HepG2 (cell line): ENCODE measurements at regions not wholly inside any gene's neighbourhood (a gene's known extent, or its start where the extent isn't known, plus 50 kb on each side); places are given as distances from the start of the nearest gene placed in this dataset.
"Not testable (repeated sequence)": the region's sequence is repeated elsewhere in the genome, so short reads cannot be mapped to it uniquely, and the experiment has no call there.

Source experiments
- ATAC-seq: fragments of 200-7000 bp; cut with Tn5 transposase; 3 replicates; pipeline ENCODE4 v1.9.1; 2020; ENCODE audit warnings: mild to moderate bottlenecking, moderate library complexity
- BruUV-seq: library from RNA; stranded (reverse); fragments of 400-500 nt; replicated peaks from 2 replicates; lab custom pipeline; 2021; lab: Mats Ljungman, UMichigan
- CTCF ChIA-PET: fragments of 300-600 bp; formaldehyde crosslinking; extraction: SDS; loops from one replicate; lab custom pipeline; 2021; ENCODE audit warnings: low total read pairs, inconsistent platforms, low intra/inter-chr PET ratio; lab: Yijun Ruan, JAX
- POLR2A ChIA-PET: fragments of 350-600 bp; sonication (Branson Sonifier 250); formaldehyde crosslinking; loops from one replicate; lab custom pipeline; 2020; ENCODE audit warnings: antibody characterized with exemption, inconsistent platforms; lab: Yijun Ruan, JAX
- DNase-seq: peaks from one replicate; pipeline ENCODE4 v3.0.0-alpha.2; 2015; ENCODE audit warnings: low spot score
- FAIRE-seq: peaks from 3 replicates; lab custom pipeline; 2011; peaks lifted over from hg19 to GRCh38; lab: Jason Lieb, UNC
- H2AFZ ChIP-seq: one replicate; pipeline ENCODE4 v1.6.1; 2011; ENCODE audit warnings: low read length, inconsistent platforms
- H3K27ac ChIP-seq: fragments of 300-600 bp; 3 replicates; pipeline ENCODE4 v1.8.0; 2011; ENCODE audit warnings: mixed run types, mild to moderate bottlenecking, mixed read lengths, low read length, inconsistent platforms; ENCODE audit not compliant: insufficient read depth; ENCODE audit errors: extremely low read length
- H3K27me3 ChIP-seq, 2 experiments: fragments of 200-600 bp in 1 of 2; 2 replicates in 1 of 2; 3 replicates in 1 of 2; pipeline versions ENCODE4 v1.6.0 to v1.8.0; 2011; ENCODE audit warnings: low read length in 2 of 2, mild to moderate bottlenecking in 2 of 2, moderate library complexity in 2 of 2, inconsistent platforms in 1 of 2; ENCODE audit not compliant: insufficient read depth in 2 of 2, control insufficient read depth in 1 of 2
- H3K36me3 ChIP-seq, 2 experiments: fragments of 200-600 bp in 1 of 2; replicated peaks in 1 of 2; 2 replicates in 1 of 2; 3 replicates in 1 of 2; pipeline versions ENCODE4 v1.5.1 to v1.8.0; 2011; ENCODE audit warnings: low read length in 2 of 2, inconsistent platforms in 1 of 2; ENCODE audit not compliant: insufficient read depth in 2 of 2, control insufficient read depth in 1 of 2
- H3K4me1 ChIP-seq: 2 replicates; pipeline ENCODE4 v1.5.1; 2012; ENCODE audit warnings: low read length, inconsistent platforms; ENCODE audit not compliant: insufficient read depth
- H3K4me2 ChIP-seq: 2 replicates; pipeline ENCODE4 v1.6.0; 2011; ENCODE audit warnings: low read depth, low read length, inconsistent platforms
- H3K4me3 ChIP-seq, 3 experiments: fragments of 200-600 bp in 1 of 3; sonication (generic), shearing (Covaris generic) in 1 of 3; replicated peaks in 1 of 3; 2 replicates each; pipeline ENCODE4 v1.5.1; 2011 to 2016; ENCODE audit warnings: low read length in 3 of 3, inconsistent platforms in 2 of 3, low read depth in 2 of 3, mild to moderate bottlenecking in 2 of 3, control low read depth in 1 of 3, mixed read lengths in 1 of 3; ENCODE audit not compliant: insufficient read depth in 1 of 3
- H3K79me2 ChIP-seq: one replicate; pipeline ENCODE4 v1.6.1; 2011; ENCODE audit warnings: low read length, inconsistent platforms; ENCODE audit not compliant: insufficient read depth
- H3K9ac ChIP-seq: 2 replicates; pipeline ENCODE4 v1.6.0; 2011; ENCODE audit warnings: mild to moderate bottlenecking, low read depth, low read length, inconsistent platforms; ENCODE audit not compliant: insufficient read depth
- H3K9me3 ChIP-seq: 2 replicates; pipeline ENCODE4 v1.5.1; 2012; ENCODE audit warnings: mild to moderate bottlenecking, low read length
- H4K20me1 ChIP-seq: 2 replicates; pipeline ENCODE4 v1.6.0; 2011; ENCODE audit warnings: inconsistent platforms, mild to moderate bottlenecking, low read length, moderate library complexity; ENCODE audit not compliant: insufficient read depth
- WGBS: methylation state at CpG from one replicate; pipeline ENCODE4 v1.1.6; 2017; ENCODE audit warnings: low lambda C conversion rate; 5-methylcytosine and 5-hydroxymethylcytosine counted together
- in situ Hi-C: cut with HindIII; loops from 2 replicates; pipeline ENCODE4 v1.10.0; 2017; ENCODE audit warnings: low pct_unique_long_range_greater_than_20kb; ENCODE audit not compliant: extremely low pct_ligation_motif_present
- intact Hi-C: fragments of 100-400 bp; cut with micrococcal nuclease; formaldehyde crosslinking; loops from one replicate; pipeline ENCODE4 v1.10.0; 2022; ENCODE audit not compliant: unreplicated experiment

DNA sequence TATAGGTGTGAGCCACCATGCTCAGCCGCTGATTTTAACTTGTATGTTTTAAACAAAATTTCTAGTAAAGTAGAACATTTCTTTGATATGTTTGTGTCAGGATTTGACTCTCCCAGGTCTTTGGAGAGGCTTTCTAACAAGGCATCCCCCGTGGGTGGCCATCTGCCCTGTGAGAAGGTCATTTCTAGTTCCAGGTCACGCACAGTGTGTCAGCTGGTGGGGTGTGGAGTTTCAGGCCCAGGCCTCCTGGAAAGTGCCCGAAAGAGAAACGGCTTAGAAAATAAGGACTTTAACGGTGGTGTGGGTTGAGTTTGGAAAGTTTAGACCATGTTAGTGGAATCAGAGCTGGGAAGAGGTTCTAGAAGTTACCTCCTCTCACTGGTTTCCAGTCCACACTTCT is 61.0 kb downstream of the SPDYE17 start:
- in situ Hi-C loops, result not testable (repeated sequence)

DNA sequence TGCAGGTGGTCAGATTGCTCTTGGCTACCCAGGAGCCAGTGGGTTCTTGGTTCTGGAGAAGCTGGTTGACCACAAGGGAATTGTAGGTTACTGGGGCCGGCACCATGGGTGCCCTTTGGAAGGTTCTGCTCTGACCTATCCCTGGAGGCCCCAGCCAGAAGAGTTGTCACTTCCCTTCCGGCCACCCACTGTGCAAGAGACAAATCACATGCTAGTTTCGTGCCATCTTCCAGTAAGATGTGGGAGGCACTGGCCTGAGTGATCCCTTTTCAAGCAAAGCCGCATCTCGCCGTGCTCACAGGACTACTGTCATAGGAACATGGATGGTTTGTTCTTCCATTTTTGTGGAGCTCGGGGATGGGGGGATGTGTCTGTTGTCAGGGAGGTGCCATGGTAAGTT is 62.3 kb downstream of the SPDYE17 start:
- 80% methylated on average over 1 of the region's 7 CpGs for WGBS
- CTCF ChIA-PET, H3K4me1 ChIP-seq, H3K9me3 ChIP-seq, H4K20me1 ChIP-seq, H3K4me2 ChIP-seq, H3K79me2 ChIP-seq, POLR2A ChIA-PET, DNase-seq, H3K27ac ChIP-seq, H3K4me3 ChIP-seq, intact Hi-C loops, BruUV-seq, H2AFZ ChIP-seq, FAIRE-seq, ATAC-seq, H3K27me3 ChIP-seq, in situ Hi-C loops, H3K36me3 ChIP-seq, H3K9ac ChIP-seq: not testable (repeated sequence)

More for the DNA sequence above, 61.0 kb downstream of the SPDYE17 start:
- ATAC-seq, CTCF ChIA-PET, DNase-seq, POLR2A ChIA-PET, BruUV-seq, H3K9me3 ChIP-seq, FAIRE-seq, H3K79me2 ChIP-seq, H3K4me1 ChIP-seq, H4K20me1 ChIP-seq, H3K4me3 ChIP-seq, H3K27me3 ChIP-seq, H3K4me2 ChIP-seq, intact Hi-C loops, H2AFZ ChIP-seq, H3K9ac ChIP-seq, H3K27ac ChIP-seq, H3K36me3 ChIP-seq: not testable (repeated sequence)
- WGBS, result 100% methylated on average over 1 of the region's 6 CpGs

GRCh38 chr7:76965731-76966548 is 66.2 kb downstream of the SPDYE17 start:
- H3K9ac ChIP-seq, CTCF ChIA-PET, H2AFZ ChIP-seq, H3K27me3 ChIP-seq, in situ Hi-C loops, DNase-seq, H3K27ac ChIP-seq, H3K4me1 ChIP-seq, POLR2A ChIA-PET, BruUV-seq, intact Hi-C loops, H3K9me3 ChIP-seq, H3K4me3 ChIP-seq, H3K36me3 ChIP-seq, H3K4me2 ChIP-seq, H3K79me2 ChIP-seq, H4K20me1 ChIP-seq: not testable (repeated sequence)
- ATAC-seq (peak; percentile 93), FAIRE-seq (peak; percentile 56)
- no CpG with 5 or more reads among the region's 17 CpGs for WGBS

GRCh38 chr7:76964050-76964449 is 68.1 kb downstream of the SPDYE17 start:
- H3K36me3 ChIP-seq, FAIRE-seq, H3K79me2 ChIP-seq, DNase-seq, H3K4me3 ChIP-seq, H4K20me1 ChIP-seq, H3K27ac ChIP-seq, ATAC-seq, H3K4me2 ChIP-seq, intact Hi-C loops, H2AFZ ChIP-seq, H3K27me3 ChIP-seq, H3K9ac ChIP-seq, H3K4me1 ChIP-seq, in situ Hi-C loops, POLR2A ChIA-PET, CTCF ChIA-PET, H3K9me3 ChIP-seq: not testable (repeated sequence)
- TSS peak; percentile 52 for BruUV-seq
- no CpG with 5 or more reads among the region's 8 CpGs for WGBS
